HG03097 (cell line): ENCODE measurements at regions not wholly inside any gene's neighbourhood (a gene's known extent, or its start where the extent isn't known, plus 50 kb on each side); places are given as distances from the start of the nearest gene placed in this dataset.
"Not testable (repeated sequence)": the region's sequence is repeated elsewhere in the genome, so short reads cannot be mapped to it uniquely, and the experiment has no call there.

Experiments
- ATAC-seq: cut with Tn5 transposase; IDR thresholded peaks from one replicate; pipeline ENCODE4 v1.9.1; 2021; ENCODE audit not compliant: unreplicated experiment, low FRiP score

DNA sequence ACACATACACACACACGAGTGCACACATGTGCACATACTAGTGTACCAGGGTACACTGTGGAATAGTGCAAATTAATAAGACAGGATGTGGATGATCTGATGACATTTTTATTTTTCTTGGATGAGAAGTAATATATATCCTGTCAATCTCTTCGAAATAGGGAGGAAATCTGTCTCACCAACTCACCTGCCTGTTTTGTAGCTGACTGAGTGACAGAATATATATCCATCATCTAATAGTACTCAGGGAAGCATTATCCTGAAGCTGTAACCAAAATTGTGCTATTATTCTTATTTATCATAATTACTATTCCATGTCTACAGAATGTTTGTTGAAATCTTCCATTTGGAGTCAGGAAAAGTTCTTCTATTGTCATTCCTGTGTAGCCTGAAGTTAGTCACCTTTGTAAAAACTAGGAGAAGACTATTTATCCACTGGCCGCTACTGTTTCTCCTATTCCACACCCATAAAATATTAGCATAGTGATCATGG, 888.0 kb downstream of the TRAM1L1 start:
- ATAC-seq, result no peak

DNA sequence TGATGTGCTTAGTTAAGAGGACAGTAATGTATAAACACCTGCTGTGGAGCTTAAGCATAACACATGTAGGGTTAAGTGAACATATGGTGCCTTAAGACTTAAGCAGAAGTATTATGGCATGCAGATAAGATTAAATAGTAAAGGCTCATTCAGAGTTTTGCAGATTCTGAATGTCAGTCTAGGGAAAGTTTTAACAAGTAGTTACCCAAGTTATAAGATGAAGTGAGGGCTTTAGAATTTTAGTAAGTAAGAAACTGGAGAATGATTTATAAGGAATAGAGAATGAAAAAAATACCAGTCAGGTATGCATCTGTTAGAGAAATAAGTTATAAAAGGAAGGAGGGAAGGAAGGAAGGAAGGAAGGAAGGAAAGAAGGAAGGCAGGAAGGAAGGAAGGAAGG, 902.1 kb downstream of the TRAM1L1 start:
- no peak for ATAC-seq

DNA sequence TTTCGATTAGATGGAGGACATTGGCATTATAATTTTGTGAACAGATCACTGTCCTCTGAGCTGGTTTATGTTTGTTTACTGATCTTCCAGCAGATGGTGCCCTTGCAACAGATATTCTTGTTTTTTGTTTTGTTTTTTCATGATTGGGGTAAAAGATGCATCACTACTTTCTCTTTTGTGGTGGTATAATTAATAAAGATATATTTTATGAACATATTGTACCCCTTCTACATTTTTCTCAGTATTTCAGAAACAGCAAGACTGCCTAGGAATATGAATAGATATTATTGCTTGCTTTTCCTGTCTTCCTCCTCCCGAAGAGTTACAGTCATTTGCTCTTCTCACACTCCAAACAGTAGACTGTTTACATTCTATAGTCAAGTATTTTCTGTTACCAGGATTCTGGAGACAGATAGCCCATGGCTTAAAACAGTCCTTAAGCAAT, 905.2 kb downstream of the TRAM1L1 start:
- no peak for ATAC-seq

DNA sequence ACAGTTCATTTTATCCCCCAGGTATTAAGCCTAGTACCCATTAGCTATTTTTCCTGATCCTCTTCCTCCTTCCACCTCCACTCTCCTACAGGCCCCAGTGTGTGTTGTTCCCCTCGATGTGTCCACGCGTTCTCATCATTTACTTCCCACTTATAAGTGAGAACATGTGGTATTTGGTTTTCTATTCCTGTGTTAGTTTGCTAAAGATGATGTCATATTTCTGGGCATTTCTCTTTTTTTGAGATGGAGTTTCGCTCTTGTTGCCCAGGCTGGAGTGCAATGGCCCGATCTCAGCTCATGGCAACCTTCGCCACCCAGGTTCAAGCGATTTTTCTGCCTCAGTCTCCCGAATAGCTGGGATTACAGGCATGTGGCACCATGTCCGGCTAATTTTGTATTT, 934.0 kb downstream of the TRAM1L1 start:
- ATAC-seq, result not testable (repeated sequence)

DNA sequence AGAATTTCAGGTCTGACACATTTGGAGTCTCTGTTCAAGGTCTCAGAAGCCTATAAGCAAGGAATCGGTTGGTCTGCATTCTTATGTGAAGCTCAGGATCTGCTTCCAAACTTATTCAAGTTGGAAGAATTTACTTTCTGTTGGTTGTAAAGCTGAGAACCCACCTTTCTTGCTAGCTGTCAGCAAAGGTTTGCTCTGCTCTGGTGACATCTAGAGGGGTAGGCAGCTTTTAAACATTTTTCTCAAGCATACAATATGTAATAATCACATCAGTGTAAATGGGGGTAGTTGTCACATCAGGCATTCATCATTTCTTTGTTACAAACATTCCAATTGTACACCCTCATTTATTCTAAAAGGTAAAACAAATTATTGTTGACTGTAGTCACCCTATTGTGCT, 935.2 kb downstream of the TRAM1L1 start:
- no peak for ATAC-seq

DNA sequence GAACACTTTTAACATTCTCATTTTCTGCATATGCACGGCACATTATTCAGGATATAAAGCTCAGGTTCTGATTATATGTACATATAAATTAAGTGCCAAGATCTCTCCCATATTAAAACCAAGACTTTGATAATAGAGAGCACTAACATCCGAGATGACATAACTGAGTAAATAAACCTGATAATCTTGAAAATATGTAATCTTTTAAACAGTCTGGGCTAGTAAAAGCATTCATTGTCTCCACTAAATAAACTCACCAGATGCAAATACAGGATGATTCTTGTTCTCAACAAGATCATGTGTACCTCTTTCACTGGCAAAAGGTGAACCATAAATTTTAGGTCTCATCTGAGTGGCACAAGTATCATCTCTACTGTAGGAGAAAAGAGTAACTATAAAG, 942.2 kb downstream of the TRAM1L1 start:
- ATAC-seq, result no peak

DNA sequence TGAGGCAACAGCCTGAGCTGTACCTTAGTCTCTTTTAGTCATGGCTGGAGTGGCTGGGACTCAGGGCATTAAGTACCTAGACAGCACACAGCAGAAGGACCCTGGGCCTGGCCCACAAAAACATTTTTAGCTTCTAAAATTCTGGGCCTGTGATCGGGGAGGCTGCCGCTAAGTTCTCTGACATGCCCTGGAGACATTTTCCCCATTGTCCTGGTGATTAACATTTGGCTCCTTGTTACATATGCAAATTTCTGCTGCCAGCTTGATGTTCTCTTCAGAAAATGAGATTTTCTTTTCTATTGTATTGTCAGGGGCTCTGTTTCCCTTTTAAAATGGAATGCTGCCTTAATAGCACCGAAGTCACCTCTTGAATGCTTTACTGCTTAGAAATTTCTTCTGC, 952.4 kb downstream of the TRAM1L1 start:
- ATAC-seq, result no peak

DNA sequence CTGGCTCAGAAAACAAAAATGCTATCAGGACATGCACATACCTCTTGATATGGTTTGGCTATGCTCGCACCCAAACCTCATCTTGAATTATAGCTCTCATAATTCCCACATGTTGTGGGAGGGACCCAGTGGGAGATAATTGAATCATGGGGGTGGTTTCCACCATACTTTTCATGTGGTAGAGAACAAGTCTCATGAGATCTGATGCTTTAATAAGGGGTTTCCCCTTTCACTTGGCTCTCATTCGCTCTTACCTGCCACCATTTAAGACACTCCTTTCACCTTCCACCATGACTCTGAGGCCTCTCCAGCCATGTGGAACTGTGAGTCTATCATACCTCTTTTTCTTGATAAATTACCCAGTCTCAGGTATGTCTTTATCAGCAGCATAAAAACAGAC, 958.6 kb downstream of the TRAM1L1 start:
- no peak for ATAC-seq

DNA sequence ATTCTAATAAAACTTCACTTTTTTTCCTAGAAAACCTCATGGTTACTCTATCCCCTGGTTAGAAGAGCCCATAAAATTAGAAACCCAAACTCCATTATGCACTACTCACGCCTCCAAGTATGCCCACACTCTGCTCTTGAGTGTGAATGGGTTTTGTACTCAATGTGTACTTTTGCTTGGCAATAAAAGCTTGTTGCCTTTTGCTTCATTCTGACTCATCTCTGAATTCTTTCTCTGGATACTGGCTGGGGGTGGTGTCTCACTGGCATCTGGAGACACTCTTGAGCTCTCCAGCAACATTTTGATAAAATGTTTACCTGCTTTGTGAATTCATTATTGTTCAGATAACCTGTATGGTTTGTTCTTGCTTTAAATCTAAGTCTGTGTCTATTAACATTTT, 963.3 kb downstream of the TRAM1L1 start:
- no peak for ATAC-seq

DNA sequence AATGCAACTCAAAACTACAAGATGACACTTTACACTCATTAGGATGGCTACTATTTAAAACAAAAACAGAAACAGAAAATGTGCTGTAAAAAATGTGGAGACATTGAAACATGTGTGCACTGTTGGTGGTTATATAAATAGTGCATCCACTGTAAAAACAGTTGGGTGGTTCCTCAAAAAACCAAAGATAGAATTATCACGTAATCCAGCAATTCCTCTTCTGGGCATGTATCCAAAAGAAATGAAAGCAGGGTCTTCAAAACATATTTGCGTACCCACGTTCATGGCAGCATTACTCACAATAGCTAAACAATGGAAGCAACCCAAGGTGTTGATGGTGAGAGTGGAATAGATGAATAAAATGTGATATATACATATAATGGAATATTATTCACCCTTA, 967.2 kb downstream of the TRAM1L1 start:
- no peak for ATAC-seq

DNA sequence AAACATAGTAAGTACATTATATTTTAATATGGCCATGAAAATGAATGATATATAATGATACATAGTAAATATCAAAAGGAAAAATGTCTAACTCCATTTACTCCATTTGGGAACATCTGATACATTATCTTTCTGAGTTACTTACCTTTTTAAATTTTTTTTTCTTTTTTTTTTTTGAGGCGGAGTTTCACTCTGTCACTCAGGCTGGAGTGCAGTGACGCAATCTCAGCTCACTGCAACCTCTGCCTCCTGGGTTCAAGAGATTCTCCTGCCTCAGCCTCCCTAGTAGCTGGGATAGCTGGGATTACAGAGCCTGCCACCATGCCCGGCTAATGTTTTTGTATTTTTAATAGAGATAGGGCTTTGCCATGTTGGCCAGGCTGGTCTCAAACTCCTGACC, 972.5 kb downstream of the TRAM1L1 start:
- not testable (repeated sequence) for ATAC-seq

DNA sequence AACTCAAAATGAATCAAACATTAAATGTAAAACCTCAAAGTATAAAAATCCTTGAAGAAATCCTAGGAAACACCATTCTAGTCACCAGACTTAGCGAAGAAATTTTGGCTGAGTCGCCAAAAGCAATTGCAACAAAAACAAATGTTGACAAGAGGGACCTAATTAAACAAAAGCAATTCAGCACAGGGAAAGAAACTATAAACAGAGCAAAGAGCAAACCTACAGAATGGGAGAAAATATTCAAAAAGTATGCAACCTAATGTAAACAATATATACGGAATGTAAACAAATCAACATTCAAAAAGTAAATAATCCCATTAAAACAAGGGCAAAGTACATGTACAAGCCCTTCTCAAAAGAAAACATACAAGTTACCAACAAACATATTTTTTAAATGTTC, 974.7 kb downstream of the TRAM1L1 start:
- ATAC-seq, result no peak

DNA sequence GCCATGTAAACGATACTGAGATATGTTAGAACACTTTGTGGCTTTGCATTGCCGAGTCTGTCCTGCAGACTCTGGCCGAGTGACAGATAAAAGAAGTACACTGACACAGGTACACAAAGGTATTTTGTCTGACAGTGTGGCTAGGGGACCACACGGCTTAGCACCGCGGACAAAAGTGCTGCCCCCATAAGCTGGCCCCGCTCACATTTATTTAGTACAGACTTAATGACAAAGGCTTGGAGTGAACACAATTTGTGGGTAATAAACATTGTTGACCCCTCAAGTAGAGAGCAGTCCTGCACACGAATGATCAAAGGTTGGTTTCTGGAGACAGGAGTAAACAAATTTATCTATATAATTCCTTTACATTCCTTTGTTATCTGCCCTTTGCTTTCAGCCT, 976.8 kb downstream of the TRAM1L1 start:
- no peak for ATAC-seq

DNA sequence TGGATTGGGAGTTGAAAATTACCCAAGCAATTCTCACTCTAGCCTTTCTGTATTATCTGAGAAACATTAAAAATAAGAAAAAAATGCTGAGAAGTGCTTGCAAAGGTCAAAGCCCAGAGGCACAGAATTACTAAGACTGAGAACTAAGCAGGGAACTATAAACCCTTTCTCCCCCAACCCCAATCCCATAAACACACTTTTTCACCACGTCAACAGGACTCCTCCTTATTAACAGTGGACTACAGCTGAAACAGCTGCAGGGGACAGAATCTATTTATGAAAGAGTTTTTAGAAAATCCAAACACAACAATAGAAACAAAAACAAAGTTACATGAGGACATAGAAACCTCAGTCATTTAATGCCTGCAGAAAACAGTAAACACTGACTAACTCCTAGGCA, 984.1 kb downstream of the TRAM1L1 start:
- ATAC-seq, result no peak

DNA sequence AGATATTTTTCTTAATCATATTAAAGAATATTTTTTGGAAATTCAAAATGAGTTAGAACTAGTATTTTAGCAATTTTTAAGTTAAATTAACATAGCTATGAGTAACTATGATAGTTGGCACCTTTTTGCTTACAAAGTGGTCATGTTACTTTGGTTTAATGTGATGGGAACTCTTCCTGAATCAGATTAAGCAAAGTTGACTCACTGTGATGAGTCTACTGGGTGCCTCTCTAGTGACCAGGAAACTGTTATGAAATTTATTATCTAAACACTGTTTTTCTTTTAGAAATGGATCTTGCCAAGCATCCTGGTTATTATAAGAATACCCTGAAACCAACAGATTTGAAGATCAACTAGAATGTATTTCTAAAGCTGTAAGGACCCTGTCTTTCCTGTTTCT, 985.8 kb downstream of the TRAM1L1 start:
- no peak for ATAC-seq

DNA sequence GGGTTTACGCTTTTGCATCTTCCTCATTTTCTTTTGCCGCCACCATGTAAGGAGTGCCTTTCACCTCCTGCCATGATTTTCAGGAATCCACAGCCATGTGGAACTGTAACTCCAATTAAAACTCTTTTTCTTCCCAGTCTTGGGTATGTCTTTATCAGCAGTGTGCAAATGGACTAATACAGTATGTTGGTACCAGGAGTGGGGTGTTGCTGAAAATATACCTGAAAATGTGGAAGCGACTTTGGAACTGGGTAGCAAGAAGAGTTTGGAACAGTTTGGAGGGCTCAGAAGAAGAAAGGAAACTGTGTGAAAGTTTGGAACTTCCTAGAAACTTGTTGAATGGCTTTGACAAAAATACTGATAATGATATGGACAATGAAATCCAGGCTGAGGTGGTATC, 983.9 kb upstream of the NDST4 start:
- not testable (repeated sequence) for ATAC-seq

DNA sequence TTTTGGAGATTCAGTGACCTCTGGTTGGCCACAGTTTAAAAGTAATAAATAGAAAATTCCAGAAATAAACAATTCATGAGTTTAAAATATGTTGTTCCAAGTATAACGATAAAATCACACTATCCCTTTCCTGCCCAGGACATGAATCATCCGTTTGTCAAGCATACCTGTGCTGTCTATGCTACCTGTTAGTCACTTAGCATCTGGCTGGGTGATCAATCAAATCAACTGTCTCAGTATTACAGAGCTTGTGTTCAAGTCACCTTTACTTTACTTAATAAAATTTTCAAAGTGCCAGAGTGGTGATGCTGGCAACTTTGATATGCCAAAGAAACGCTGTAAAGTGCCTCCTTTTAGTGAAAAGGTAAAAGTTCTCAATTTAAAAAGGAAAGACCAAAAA, 979.5 kb upstream of the NDST4 start:
- no peak for ATAC-seq

DNA sequence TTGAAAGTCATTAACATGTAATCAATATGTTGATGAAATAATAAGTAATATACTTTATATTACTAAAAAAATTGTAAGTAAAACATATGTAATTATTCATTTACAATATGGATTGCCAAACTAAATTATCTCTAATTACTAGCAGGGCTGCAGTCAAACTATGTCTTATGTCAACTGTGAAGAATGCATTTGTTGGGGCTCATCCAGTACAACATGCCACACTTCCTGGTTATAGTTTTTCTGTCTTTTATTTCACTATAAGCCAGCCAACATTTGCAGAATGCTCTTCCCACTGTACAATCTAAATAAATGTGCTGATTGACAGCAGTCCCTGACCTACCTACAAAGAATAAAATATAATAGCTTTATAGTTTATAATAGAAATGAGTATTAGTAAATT, 975.4 kb upstream of the NDST4 start:
- no peak for ATAC-seq

DNA sequence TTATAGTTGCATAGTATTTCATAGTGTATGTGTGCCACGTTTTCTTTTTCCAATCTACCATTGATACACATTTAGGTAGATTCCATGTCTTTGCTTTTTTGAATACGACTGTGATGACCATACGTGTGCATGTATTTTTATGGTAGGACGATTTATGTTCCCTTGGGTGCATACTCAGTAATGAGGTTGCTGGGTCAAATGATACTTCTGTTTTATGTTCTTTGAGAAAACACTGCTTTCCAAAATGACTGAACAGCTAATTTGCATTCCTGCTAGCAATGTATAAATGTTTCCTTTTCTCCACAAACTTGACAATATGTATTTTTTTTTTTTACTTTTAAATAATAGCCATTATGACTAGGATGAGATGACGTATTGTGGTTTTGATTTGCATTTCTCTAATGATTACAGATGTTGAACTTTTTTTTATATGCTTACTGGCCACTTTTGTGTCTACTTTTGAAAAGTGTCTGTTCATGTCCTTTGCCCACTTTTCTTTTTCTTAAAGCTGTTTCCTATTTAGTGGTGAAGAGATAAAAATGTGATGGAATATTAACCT, 969.5 kb upstream of the NDST4 start:
- no peak for ATAC-seq

DNA sequence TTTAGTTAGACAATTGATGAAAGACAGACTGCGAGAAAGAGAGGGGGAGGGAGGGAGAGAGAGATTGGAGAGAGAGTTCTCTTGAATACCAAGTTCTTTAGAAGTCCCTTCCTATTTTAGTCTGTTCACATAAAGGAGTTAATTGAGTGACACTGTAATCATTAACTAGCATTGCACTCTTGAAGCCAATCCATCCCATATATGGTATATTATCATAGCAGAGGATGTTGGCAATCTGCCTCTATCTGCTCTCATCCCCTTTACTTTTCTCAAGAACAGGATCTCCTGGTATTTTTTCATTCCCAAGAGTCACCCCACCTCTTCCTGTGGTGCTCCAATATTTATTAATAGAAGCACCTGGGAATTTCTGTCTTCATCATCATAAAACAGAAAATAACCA, 959.6 kb upstream of the NDST4 start:
- no peak for ATAC-seq

DNA sequence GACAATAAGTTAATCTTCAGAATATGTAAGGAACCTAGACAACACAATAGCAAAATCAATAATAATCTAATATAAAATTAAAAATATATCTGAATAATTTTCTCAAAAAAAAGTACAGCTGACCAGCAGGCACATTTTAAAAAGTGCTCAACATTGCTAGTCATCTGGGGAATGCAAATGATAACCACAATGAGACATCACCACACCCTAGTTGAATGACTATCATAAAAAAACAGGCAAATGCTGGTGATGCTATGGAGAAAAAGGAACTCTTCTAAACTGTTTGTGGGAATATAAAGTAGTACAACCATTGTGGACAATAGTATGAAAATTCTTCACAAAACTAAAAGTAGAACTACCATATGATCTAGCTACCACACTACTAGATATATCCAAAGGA, 956.9 kb upstream of the NDST4 start:
- no peak for ATAC-seq

DNA sequence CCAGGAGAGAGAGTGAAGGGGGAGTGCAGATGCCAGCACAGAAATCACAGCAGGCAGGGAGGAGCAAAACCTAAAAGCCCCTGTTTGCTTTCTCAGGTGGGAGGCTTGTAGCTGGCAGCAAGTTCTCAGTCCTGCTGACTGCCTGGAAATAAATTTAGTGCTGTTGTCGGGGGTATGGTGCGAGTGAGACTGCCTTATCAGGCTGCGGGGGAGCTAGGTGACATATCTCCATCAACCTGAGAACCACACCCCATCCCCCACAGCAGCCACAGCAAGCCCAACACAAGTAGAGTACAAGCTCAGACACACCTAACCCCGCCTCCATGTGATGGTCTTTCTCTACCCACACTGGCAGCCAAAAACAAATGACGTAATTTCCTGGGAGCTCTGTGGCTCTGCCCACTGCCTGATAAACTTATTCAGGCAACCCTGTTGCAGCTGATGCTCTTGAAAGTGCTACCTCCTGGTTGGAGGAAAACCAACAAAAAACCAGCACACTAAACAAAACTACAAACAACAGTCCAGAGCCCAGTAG, 953.4 kb upstream of the NDST4 start:
- no peak for ATAC-seq

DNA sequence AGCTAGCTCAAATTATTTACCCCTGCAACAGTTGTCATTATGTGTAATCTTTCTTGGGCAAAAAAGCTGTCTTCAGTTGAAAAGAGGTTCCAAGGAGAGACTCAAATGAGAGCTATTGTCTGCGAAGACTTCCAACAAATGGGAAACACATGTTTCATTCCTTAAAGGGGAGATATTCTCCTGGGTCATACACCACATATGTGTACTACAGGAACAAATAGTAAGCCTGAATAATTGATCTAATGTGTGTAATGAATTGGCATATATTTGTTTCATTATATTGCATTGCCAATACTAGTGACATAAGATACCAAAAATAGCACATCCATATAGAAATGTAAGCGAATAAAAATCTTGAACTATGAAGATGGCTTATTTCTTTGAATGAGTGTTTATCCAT, 950.9 kb upstream of the NDST4 start:
- ATAC-seq, result no peak
